ENCODE measurements at regions not wholly inside any gene's neighbourhood (a gene's known extent, or its start where the extent isn't known, plus 50 kb on each side); places are given as distances from the start of the nearest gene placed in this dataset.

DNA sequence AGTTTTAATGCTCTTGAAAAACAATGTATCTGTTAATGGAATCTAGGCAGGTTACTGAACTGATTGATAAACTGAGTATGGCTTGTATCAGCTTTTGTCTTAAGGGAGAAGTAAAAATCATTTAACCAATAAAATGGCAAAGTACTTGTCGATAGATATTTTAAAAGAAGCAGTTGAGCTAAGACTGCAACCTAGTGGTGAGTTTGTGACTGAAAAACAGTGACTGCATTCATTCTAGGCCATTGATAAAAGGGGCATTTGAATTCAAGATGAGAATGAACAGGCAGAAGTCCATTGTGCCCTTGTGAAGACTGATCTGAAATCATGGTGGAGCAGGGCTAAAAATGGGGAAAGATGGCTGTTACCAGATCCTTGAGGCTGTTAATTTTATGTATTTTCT, 59.4 kb upstream of the MSTN start:
- H3K4me3 ChIP-seq (ENCODE audit: control insufficient read depth, low read depth, low read length) = no peak overlapping the region
- TF ChIP-seq, protein P1, sequence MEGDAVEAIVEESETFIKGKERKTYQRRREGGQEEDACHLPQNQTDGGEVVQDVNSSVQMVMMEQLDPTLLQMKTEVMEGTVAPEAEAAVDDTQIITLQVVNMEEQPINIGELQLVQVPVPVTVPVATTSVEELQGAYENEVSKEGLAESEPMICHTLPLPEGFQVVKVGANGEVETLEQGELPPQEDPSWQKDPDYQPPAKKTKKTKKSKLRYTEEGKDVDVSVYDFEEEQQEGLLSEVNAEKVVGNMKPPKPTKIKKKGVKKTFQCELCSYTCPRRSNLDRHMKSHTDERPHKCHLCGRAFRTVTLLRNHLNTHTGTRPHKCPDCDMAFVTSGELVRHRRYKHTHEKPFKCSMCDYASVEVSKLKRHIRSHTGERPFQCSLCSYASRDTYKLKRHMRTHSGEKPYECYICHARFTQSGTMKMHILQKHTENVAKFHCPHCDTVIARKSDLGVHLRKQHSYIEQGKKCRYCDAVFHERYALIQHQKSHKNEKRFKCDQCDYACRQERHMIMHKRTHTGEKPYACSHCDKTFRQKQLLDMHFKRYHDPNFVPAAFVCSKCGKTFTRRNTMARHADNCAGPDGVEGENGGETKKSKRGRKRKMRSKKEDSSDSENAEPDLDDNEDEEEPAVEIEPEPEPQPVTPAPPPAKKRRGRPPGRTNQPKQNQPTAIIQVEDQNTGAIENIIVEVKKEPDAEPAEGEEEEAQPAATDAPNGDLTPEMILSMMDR (IDR thresholded peaks at IDR 0.05; ENCODE audit: control insufficient read depth, insufficient read depth, low read depth, low read length, missing control alignments) = peak; percentile 48
- no peak for DNase-seq (ENCODE audit: low read depth)

DNA sequence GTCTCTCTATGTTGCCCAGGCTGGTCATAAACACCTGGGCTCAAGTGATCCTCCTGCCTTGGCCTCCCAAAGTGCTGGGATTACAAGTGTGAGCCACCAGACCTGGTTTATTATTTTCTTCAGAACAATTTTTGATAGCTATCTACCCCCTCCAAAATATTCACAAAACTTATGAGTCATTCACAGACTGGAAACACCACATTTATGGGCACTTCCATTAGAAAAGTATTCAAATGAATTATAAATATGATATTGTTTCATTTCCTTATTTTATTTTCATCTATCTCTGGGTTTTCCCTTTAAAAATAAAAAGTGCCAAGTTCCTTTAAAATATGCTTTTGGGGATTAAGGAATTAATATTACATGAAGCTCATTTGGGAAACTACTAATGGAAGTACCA, 58.8 kb upstream of the MSTN start:
- TF ChIP-seq, protein P1 (IDR thresholded peaks at IDR 0.05; ENCODE audit: control insufficient read depth, insufficient read depth, low read depth, low read length, missing control alignments) = no peak
- H3K4me3 ChIP-seq (ENCODE audit: control insufficient read depth, low read depth, low read length) = no peak overlapping the region
- no peak for DNase-seq (ENCODE audit: low read depth)

DNA sequence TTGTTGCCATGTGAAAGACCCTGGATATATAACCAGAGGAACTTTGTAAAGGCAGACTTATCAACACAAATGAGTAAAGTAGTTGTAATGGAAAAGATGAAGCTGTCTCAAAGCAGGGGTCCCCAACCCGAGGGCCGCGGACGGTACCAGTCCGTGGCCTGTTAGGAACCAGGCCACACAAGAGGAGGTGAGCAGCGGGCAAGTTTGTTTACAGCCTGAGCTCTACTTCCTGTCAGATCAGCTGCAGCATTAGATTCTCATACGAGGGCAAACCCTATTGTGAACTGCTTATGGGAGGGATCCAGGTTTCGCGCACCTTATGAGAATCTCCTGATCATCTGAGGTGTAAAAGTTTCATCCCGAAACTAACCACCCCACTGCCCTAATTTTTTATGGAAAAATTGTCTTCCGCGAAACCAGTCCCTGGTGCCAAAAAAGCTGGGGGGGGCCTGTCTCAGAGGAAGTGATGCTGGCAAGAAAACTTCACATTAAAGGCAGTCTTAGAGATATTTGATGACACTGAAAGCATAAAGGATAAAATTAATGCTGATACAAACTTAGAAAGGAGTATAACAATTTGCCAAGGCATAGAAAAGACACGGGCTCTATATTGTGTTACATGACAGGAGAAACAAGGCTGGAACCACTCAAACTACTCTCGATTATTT, 57.5 kb upstream of the MSTN start:
- no peak overlapping the region for H3K4me3 ChIP-seq (ENCODE audit: control insufficient read depth, low read depth, low read length)
- no peak for DNase-seq (ENCODE audit: low read depth)
- TF ChIP-seq, protein P1 (IDR thresholded peaks at IDR 0.05; ENCODE audit: control insufficient read depth, insufficient read depth, low read depth, low read length, missing control alignments) = no peak

DNA sequence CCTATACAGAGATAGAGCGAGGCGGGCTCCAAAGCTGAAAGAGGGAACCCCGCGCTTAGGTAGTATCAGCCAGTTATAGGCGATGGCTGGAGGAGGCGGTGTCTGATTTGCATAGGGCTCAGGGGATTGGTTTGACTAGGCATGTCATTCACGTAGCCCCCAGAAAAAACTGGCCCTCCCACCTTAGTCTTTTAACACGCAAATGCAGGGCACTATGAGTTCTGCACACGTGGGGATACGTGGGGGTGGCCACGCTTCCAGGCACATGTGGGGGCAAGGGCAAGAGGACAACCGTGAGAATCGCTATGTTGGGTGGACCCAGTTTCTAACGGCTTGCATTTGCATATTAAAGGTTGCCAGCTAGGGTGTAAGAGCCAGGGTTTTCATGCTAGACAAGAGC, 56.7 kb upstream of the MSTN start:
- H3K4me3 ChIP-seq (ENCODE audit: control insufficient read depth, low read depth, low read length) = no peak overlapping the region
- no peak for DNase-seq (ENCODE audit: low read depth)
- TF ChIP-seq, protein P1 (IDR thresholded peaks at IDR 0.05; ENCODE audit: control insufficient read depth, insufficient read depth, low read depth, low read length, missing control alignments) = no peak

- TF ChIP-seq, protein P1 (IDR thresholded peaks at IDR 0.05; ENCODE audit: control insufficient read depth, insufficient read depth, low read depth, low read length, missing control alignments) = no peak
- no peak for DNase-seq (ENCODE audit: low read depth)
- no peak overlapping the region for H3K4me3 ChIP-seq (ENCODE audit: control insufficient read depth, low read depth, low read length)
These were observed 54.8 kb upstream of the MSTN start for GRCh38 chr2:190117305-190117704.

DNA sequence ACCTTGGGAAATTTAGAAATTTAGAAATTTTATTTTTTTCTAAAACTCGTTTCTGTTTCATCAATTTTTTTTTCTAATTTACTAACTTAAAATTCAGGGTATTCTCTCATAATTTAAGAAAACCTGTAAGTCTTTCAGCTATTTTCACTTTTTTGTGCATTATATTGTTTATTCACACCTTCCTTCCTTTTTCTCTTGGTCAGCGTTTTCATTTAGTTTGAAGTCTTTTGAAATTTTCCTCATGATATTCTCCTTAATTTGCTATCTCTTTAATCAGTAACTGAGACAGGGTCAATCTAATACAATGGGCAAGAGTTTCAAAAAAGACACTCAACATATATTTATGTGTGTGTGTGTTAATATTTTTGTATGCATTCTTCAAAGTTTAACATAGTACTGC, 50.5 kb upstream of the MSTN start:
- no peak for DNase-seq (ENCODE audit: low read depth)
- TF ChIP-seq, protein P1 (IDR thresholded peaks at IDR 0.05; ENCODE audit: control insufficient read depth, insufficient read depth, low read depth, low read length, missing control alignments) = no peak
- no peak overlapping the region for H3K4me3 ChIP-seq (ENCODE audit: control insufficient read depth, low read depth, low read length)

Measured in AG09309 (cell line).